Mesenchymal stem cell (in vitro differentiated cells and primary cell): ENCODE measurements at regions not wholly inside any gene's neighbourhood (a gene's known extent, or its start where the extent isn't known, plus 50 kb on each side); places are given as distances from the start of the nearest gene placed in this dataset.

Experiments
- DNase-seq: peaks from one replicate; pipeline ENCODE4 v3.0.0-alpha.2; 2013
- H2AFZ ChIP-seq: one replicate; pipeline ENCODE4 v1.6.1; 2013; ENCODE audit warnings: low read depth, mild to moderate bottlenecking, control low read depth, inconsistent platforms, low read length, moderate library complexity
- H2AK5ac ChIP-seq: 2 replicates; pipeline ENCODE4 v1.6.1; 2013; ENCODE audit warnings: low read length, moderate library complexity, mild to moderate bottlenecking, inconsistent platforms; ENCODE audit not compliant: severe bottlenecking
- H2BK120ac ChIP-seq: one replicate; pipeline ENCODE4 v1.6.1; 2013; ENCODE audit warnings: low read depth, mild to moderate bottlenecking, inconsistent platforms, low read length, moderate library complexity
- H2BK12ac ChIP-seq, 2 experiments: one replicate each; pipeline ENCODE4 v1.6.1; 2013; ENCODE audit warnings: inconsistent platforms in 2 of 2, low read length in 2 of 2, mild to moderate bottlenecking in 2 of 2, moderate library complexity in 2 of 2, control low read depth in 1 of 2
- H2BK15ac ChIP-seq: one replicate; pipeline ENCODE4 v1.6.1; 2013; ENCODE audit warnings: mild to moderate bottlenecking, low read depth, inconsistent platforms; ENCODE audit not compliant: poor library complexity, severe bottlenecking
- H2BK5ac ChIP-seq: 2 replicates; pipeline ENCODE4 v1.6.1; 2013; ENCODE audit warnings: low read depth, mild to moderate bottlenecking, low read length, control low read depth, inconsistent platforms; ENCODE audit not compliant: poor library complexity, severe bottlenecking
- H3K14ac ChIP-seq, 2 experiments: one replicate each; pipeline ENCODE4 v1.6.1; 2013; ENCODE audit warnings: inconsistent platforms in 2 of 2, low read length in 2 of 2, control low read depth in 1 of 2, mild to moderate bottlenecking in 1 of 2, moderate library complexity in 1 of 2
- H3K18ac ChIP-seq, 2 experiments: one replicate each; pipeline ENCODE4 v1.6.1; 2013; ENCODE audit warnings: inconsistent platforms in 2 of 2, low read length in 2 of 2, control low read depth in 1 of 2, low read depth in 1 of 2, mild to moderate bottlenecking in 1 of 2
- H3K23ac ChIP-seq, 2 experiments: one replicate each; pipeline ENCODE4 v1.6.1; 2013; ENCODE audit warnings: inconsistent platforms in 2 of 2, low read length in 2 of 2, mild to moderate bottlenecking in 2 of 2, moderate library complexity in 2 of 2, control low read depth in 1 of 2
- H3K27ac ChIP-seq: 2 replicates; pipeline ENCODE4 v1.5.1; 2013; ENCODE audit warnings: mild to moderate bottlenecking, moderate library complexity, low read length, control low read depth, inconsistent platforms; ENCODE audit not compliant: poor library complexity, severe bottlenecking
- H3K27me3 ChIP-seq, 2 experiments: 2 replicates each; pipeline versions ENCODE4 v1.6.1 to v1.7.0; 2013; ENCODE audit warnings: low read length in 2 of 2, mild to moderate bottlenecking in 2 of 2, moderate library complexity in 2 of 2, control low read depth in 1 of 2, inconsistent platforms in 1 of 2; ENCODE audit not compliant: control insufficient read depth in 1 of 2, insufficient read depth in 1 of 2
- H3K36me3 ChIP-seq, 2 experiments: 2 replicates each; pipeline versions ENCODE4 v1.6.1 to v1.7.0; 2013; ENCODE audit warnings: low read length in 2 of 2, control low read depth in 1 of 2, inconsistent platforms in 1 of 2, low read depth in 1 of 2, mild to moderate bottlenecking in 1 of 2; ENCODE audit not compliant: insufficient read depth in 2 of 2, control insufficient read depth in 1 of 2
- H3K4ac ChIP-seq, 2 experiments: one replicate each; pipeline ENCODE4 v1.6.1; 2013; ENCODE audit warnings: inconsistent platforms in 2 of 2, low read length in 2 of 2, mild to moderate bottlenecking in 2 of 2, moderate library complexity in 2 of 2, control low read depth in 1 of 2, low read depth in 1 of 2
- H3K4me1 ChIP-seq: 2 replicates; pipeline ENCODE4 v1.6.1; 2013; ENCODE audit warnings: low read depth, low read length, control low read depth; ENCODE audit not compliant: control insufficient read depth, insufficient read depth
- H3K4me2 ChIP-seq: 2 replicates; pipeline ENCODE4 v1.6.1; 2013; ENCODE audit warnings: low read length, mild to moderate bottlenecking, inconsistent platforms; ENCODE audit not compliant: poor library complexity, severe bottlenecking
- H3K4me3 ChIP-seq, 2 experiments: 2 replicates each; pipeline versions ENCODE4 v1.5.1 to v1.7.0; 2013; ENCODE audit warnings: low read length in 2 of 2, mild to moderate bottlenecking in 2 of 2, control low read depth in 1 of 2, low read depth in 1 of 2; ENCODE audit not compliant: insufficient read depth in 1 of 2
- H3K79me1 ChIP-seq: replicated peaks from 2 replicates; pipeline ENCODE4 v1.6.1; 2013; ENCODE audit warnings: mild to moderate bottlenecking, control low read depth, low read length, inconsistent platforms; ENCODE audit not compliant: poor library complexity, severe bottlenecking
- H3K9ac ChIP-seq: 2 replicates; pipeline ENCODE4 v1.7.0; 2013; ENCODE audit warnings: mild to moderate bottlenecking, low read length, moderate library complexity
- H3K9me3 ChIP-seq: 2 replicates; pipeline ENCODE4 v1.7.0; 2013; ENCODE audit warnings: mild to moderate bottlenecking, low read length; ENCODE audit not compliant: control insufficient read depth
- H4K8ac ChIP-seq: one replicate; pipeline ENCODE4 v1.6.1; 2013; ENCODE audit warnings: inconsistent platforms, mild to moderate bottlenecking, low read length, moderate library complexity
- H4K91ac ChIP-seq: one replicate; pipeline ENCODE4 v1.6.1; 2013; ENCODE audit warnings: mild to moderate bottlenecking, low read length, inconsistent platforms
- WGBS: methylation state at CpG from one replicate; pipeline ENCODE4 v1.1.7; 2013; ENCODE audit warnings: mixed read lengths; 5-methylcytosine and 5-hydroxymethylcytosine counted together

- no peak overlapping the region for H2AFZ ChIP-seq
- WGBS, result 66% methylated on average over 5 of the region's 5 CpGs
- no peak overlapping the region for H3K27ac ChIP-seq
- no peaks in the 10 kb centered on the region for H3K9me3 ChIP-seq
- no peak overlapping the region for H4K91ac ChIP-seq
- H2AK5ac ChIP-seq, result no peak overlapping the region
- no peak overlapping the region for H2BK120ac ChIP-seq
- H3K79me1 ChIP-seq, result no peaks in the 10 kb centered on the region
- H3K4me1 ChIP-seq, result peaks cover 1% of the 10 kb centered on the region
- no peak overlapping the region for H3K4ac ChIP-seq
- H3K27me3 ChIP-seq, result peaks cover 0 to 12% of the 10 kb centered on the region in 2 experiments
- peak; percentile 77 for DNase-seq
- H3K9ac ChIP-seq, result no peak overlapping the region
- H2BK15ac ChIP-seq, result no peak overlapping the region
- H2BK5ac ChIP-seq, result no peak overlapping the region
- H3K14ac ChIP-seq, result no peak overlapping the region
- H2BK12ac ChIP-seq, result no peak overlapping the region
- H3K23ac ChIP-seq, result no peak overlapping the region
- H3K18ac ChIP-seq, result peak overlapping the region in 1 of 2 experiments; percentile 30
- H4K8ac ChIP-seq, result no peak overlapping the region
- H3K4me3 ChIP-seq, result no peak overlapping the region
- H3K4me2 ChIP-seq, result no peak overlapping the region
- no peaks in the 10 kb centered on the region for H3K36me3 ChIP-seq
Measured at GRCh38 chr7:27434756-27435400, 192.3 kb downstream of the EVX1 start.

- H3K9me3 ChIP-seq, result no peaks in the 10 kb centered on the region
- H3K27ac ChIP-seq, result no peak overlapping the region
- H3K4me1 ChIP-seq, result peaks cover 1% of the 10 kb centered on the region
- H3K4me2 ChIP-seq, result no peak overlapping the region
- peak overlapping the region in 1 of 2 experiments; percentile 67 for H3K14ac ChIP-seq
- DNase-seq, result peak; percentile 64
- H3K27me3 ChIP-seq, result peaks cover 0 to 12% of the 10 kb centered on the region in 2 experiments
- H2BK15ac ChIP-seq, result no peak overlapping the region
- H3K79me1 ChIP-seq, result no peaks in the 10 kb centered on the region
- no peak overlapping the region for H2BK120ac ChIP-seq
- H2AK5ac ChIP-seq, result no peak overlapping the region
- H4K91ac ChIP-seq, result no peak overlapping the region
- H3K18ac ChIP-seq, result no peak overlapping the region
- no peak overlapping the region for H3K9ac ChIP-seq
- H2AFZ ChIP-seq, result no peak overlapping the region
- H4K8ac ChIP-seq, result no peak overlapping the region
- no peak overlapping the region for H2BK5ac ChIP-seq
- 57% methylated on average over 3 of the region's 3 CpGs for WGBS
- no peaks in the 10 kb centered on the region for H3K36me3 ChIP-seq
- no peak overlapping the region for H3K4me3 ChIP-seq
- no peak overlapping the region for H3K23ac ChIP-seq
- H3K4ac ChIP-seq, result no peak overlapping the region
- H2BK12ac ChIP-seq, result peak overlapping the region in 1 of 2 experiments; percentile 23
Measured at GRCh38 chr7:27435461-27435860, 192.9 kb downstream of the EVX1 start.

DNA sequence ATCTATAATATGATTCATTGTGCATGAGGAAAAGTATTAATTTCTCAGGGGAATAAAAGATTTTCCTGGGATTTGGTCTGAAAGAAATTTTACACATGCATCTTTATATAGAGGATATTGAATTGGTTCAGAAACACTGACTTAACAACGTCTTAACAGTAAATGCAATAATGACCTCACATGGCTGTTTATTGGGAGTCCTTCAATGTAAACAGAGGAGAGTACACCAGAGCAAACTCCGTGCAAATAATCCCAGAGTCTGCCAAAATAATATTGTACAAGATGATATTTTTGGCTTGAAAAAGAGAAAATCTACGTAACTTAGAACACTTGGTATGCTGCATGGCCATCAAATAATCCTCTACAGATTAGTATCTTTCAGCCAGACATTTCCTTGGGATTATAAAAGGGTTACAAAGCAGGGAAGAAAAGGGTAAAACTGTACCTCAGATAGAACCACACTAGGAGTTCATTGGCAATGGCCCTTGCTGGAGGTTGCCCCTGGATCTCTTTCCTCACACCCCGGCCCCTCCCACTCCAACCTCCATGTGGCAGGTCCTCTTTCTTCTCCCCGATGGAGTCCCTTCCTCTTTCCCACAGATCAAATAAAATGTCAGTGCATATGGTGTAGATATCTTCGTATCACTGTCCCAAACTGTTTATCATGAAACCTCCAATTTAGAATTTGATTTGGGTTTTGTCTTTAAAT lies 196.4 kb downstream of the EVX1 start:
- peaks cover 1% of the 10 kb centered on the region for H3K4me1 ChIP-seq
- no peak overlapping the region for H3K27ac ChIP-seq
- no peak overlapping the region for H3K23ac ChIP-seq
- no peak overlapping the region for H3K9ac ChIP-seq
- no peaks in the 10 kb centered on the region for H3K79me1 ChIP-seq
- H3K4me2 ChIP-seq, result no peak overlapping the region
- no peaks in the 10 kb centered on the region for H3K36me3 ChIP-seq
- no peak overlapping the region for H4K8ac ChIP-seq
- WGBS, result 100% methylated on average over 1 of the region's 6 CpGs
- H3K27me3 ChIP-seq, result no peaks in the 10 kb centered on the region
- no peaks in the 10 kb centered on the region for H3K9me3 ChIP-seq
- H3K4ac ChIP-seq, result no peak overlapping the region
- no peak overlapping the region for H2AK5ac ChIP-seq
- no peak overlapping the region for H2BK12ac ChIP-seq
- H2BK15ac ChIP-seq, result no peak overlapping the region
- no peak overlapping the region for H3K4me3 ChIP-seq
- no peak for DNase-seq
- H4K91ac ChIP-seq, result no peak overlapping the region
- H2BK5ac ChIP-seq, result no peak overlapping the region
- no peak overlapping the region for H3K18ac ChIP-seq
- no peak overlapping the region for H2BK120ac ChIP-seq
- H3K14ac ChIP-seq, result no peak overlapping the region
- no peak overlapping the region for H2AFZ ChIP-seq

GRCh38 chr7:27442455-27442854 lies 199.9 kb downstream of the EVX1 start:
- no peak overlapping the region for H3K4me3 ChIP-seq
- H3K9me3 ChIP-seq, result no peaks in the 10 kb centered on the region
- H3K4me1 ChIP-seq, result no peaks in the 10 kb centered on the region
- no peak overlapping the region for H2AK5ac ChIP-seq
- no peak overlapping the region for H3K9ac ChIP-seq
- H3K4me2 ChIP-seq, result no peak overlapping the region
- H2BK5ac ChIP-seq, result no peak overlapping the region
- no peaks in the 10 kb centered on the region for H3K36me3 ChIP-seq
- H4K91ac ChIP-seq, result no peak overlapping the region
- H3K4ac ChIP-seq, result no peak overlapping the region
- no peak overlapping the region for H4K8ac ChIP-seq
- H2BK15ac ChIP-seq, result no peak overlapping the region
- no peak overlapping the region for H3K27ac ChIP-seq
- no peak overlapping the region for H2BK120ac ChIP-seq
- H3K27me3 ChIP-seq, result no peaks in the 10 kb centered on the region
- DNase-seq, result no peak
- H3K23ac ChIP-seq, result no peak overlapping the region
- H3K14ac ChIP-seq, result no peak overlapping the region
- H2BK12ac ChIP-seq, result no peak overlapping the region
- H3K79me1 ChIP-seq, result no peaks in the 10 kb centered on the region
- no peak overlapping the region for H3K18ac ChIP-seq
- no peak overlapping the region for H2AFZ ChIP-seq
